ENCODE measurements at regions not wholly inside any gene's neighbourhood (a gene's known extent, or its start where the extent isn't known, plus 50 kb on each side); places are given as distances from the start of the nearest gene placed in this dataset.
"Not testable (repeated sequence)": the region's sequence is repeated elsewhere in the genome, so short reads cannot be mapped to it uniquely, and the experiment has no call there.

GRCh38 chr10:2225609-2226008 is 488.3 kb upstream of the ADARB2 start:
- DNase-seq = no peak

GRCh38 chr10:2223548-2224320 is 486.4 kb upstream of the ADARB2 start:
- no peak for DNase-seq

- no peak for DNase-seq
Observed at GRCh38 chr10:2222631-2223030, 485.3 kb upstream of the ADARB2 start.

GRCh38 chr10:2214805-2215204 is 477.5 kb upstream of the ADARB2 start:
- DNase-seq = no peak

GRCh38 chr10:2214092-2214491 is 476.8 kb upstream of the ADARB2 start:
- peak in 1 of 5 experiments; percentile 73 for DNase-seq

- DNase-seq = no peak
Observed at GRCh38 chr10:2212244-2212834, 475.0 kb upstream of the ADARB2 start.

GRCh38 chr10:2210088-2210487 is 472.8 kb upstream of the ADARB2 start:
- no peak for DNase-seq

GRCh38 chr10:2208106-2208505 is 470.8 kb upstream of the ADARB2 start:
- no peak for DNase-seq

- no peak for DNase-seq
Observed at GRCh38 chr10:2207246-2207922, 470.1 kb upstream of the ADARB2 start.

- DNase-seq = no peak
Observed at GRCh38 chr10:2205406-2205805, 468.1 kb upstream of the ADARB2 start.

- DNase-seq = no peak
Observed at GRCh38 chr10:2202401-2202800, 465.1 kb upstream of the ADARB2 start.

GRCh38 chr10:2201534-2202099 is 464.3 kb upstream of the ADARB2 start:
- no peak for DNase-seq

- no peak for DNase-seq
Observed at GRCh38 chr10:2197663-2198062, 460.3 kb upstream of the ADARB2 start.

GRCh38 chr10:2196272-2196671 is 458.9 kb upstream of the ADARB2 start:
- no peak for DNase-seq

- DNase-seq = not testable (repeated sequence)
Observed at GRCh38 chr10:2189356-2189755, 452.0 kb upstream of the ADARB2 start.

GRCh38 chr10:2188371-2188770 is 451.0 kb upstream of the ADARB2 start:
- DNase-seq = no peak

- DNase-seq = no peak
Observed at GRCh38 chr10:2173327-2173726, 436.0 kb upstream of the ADARB2 start.

- no peak for DNase-seq
Observed at GRCh38 chr10:2165771-2166460, 428.6 kb upstream of the ADARB2 start.

GRCh38 chr10:2150288-2150687 is 413.0 kb upstream of the ADARB2 start:
- DNase-seq = no peak

- DNase-seq = no peak
Observed at GRCh38 chr10:2145926-2146478, 408.7 kb upstream of the ADARB2 start.

GRCh38 chr10:2145491-2145890 is 408.2 kb upstream of the ADARB2 start:
- DNase-seq = no peak

GRCh38 chr10:2144584-2144983 is 407.3 kb upstream of the ADARB2 start:
- no peak for DNase-seq
